GM12878 (cell line): ENCODE measurements at regions not wholly inside any gene's neighbourhood (a gene's known extent, or its start where the extent isn't known, plus 50 kb on each side); places are given as distances from the start of the nearest gene placed in this dataset.

Source experiments
- ATAC-seq: fragments of 200-7000 bp; cut with Tn5 transposase; 3 replicates; pipeline ENCODE4 v1.9.1; 2020; ENCODE audit warnings: mild to moderate bottlenecking, moderate library complexity
- BruUV-seq: library from RNA; stranded (reverse); fragments of 400-500 nt; replicated peaks from 2 replicates; lab custom pipeline; 2021; lab: Mats Ljungman, UMichigan
- CTCF ChIA-PET: fragments of 300-600 bp; sonication (Branson Sonifier 250); formaldehyde crosslinking; extraction: SDS; loops from one replicate; lab custom pipeline; 2021; ENCODE audit warnings: inconsistent platforms; lab: Yijun Ruan, JAX
- POLR2A ChIA-PET: fragments of 350-600 bp; formaldehyde crosslinking; extraction: SDS; loops from one replicate; lab custom pipeline; 2021; ENCODE audit warnings: inconsistent platforms; lab: Charles Lee
- RAD21 ChIA-PET: fragments of 300-600 bp; sonication (Branson Sonifier 250); formaldehyde crosslinking; loops from one replicate; lab custom pipeline; 2023; ENCODE audit warnings: antibody characterized with exemption; ENCODE audit not compliant: unreplicated experiment; lab: Charles Lee
- SMC1A ChIA-PET: fragments of 300-600 bp; sonication (Branson Sonifier 250); formaldehyde crosslinking; loops from one replicate; lab custom pipeline; 2023; ENCODE audit not compliant: unreplicated experiment, uncharacterized antibody; lab: Charles Lee
- DNase-seq: peaks from one replicate; pipeline ENCODE4 v3.0.0-alpha.2; 2011; ENCODE audit warnings: low read depth, low spot score
- FAIRE-seq: peaks from 3 replicates; lab custom pipeline; 2011; peaks lifted over from hg19 to GRCh38; lab: Jason Lieb, UNC
- H2AFZ ChIP-seq: 2 replicates; pipeline ENCODE4 v1.6.0; 2011; ENCODE audit warnings: low read depth, low read length, control low read depth; ENCODE audit not compliant: control insufficient read depth
- H3K27ac ChIP-seq: 2 replicates; pipeline ENCODE4 v1.5.1; 2011; ENCODE audit warnings: control low read depth; ENCODE audit not compliant: control insufficient read depth, insufficient read depth
- H3K27me3 ChIP-seq, 2 experiments: replicated peaks in 1 of 2; 2 replicates each; pipeline versions ENCODE4 v1.6.0 to v1.6.1; 2011; ENCODE audit warnings: low read length in 1 of 2; ENCODE audit not compliant: control insufficient read depth in 2 of 2, insufficient read depth in 2 of 2
- H3K36me3 ChIP-seq, 2 experiments: 2 replicates each; pipeline ENCODE4 v1.5.1; 2011; ENCODE audit warnings: low read length in 1 of 2; ENCODE audit not compliant: control insufficient read depth in 2 of 2, insufficient read depth in 2 of 2
- H3K4me1 ChIP-seq: 2 replicates; pipeline ENCODE4 v1.6.1; 2011; ENCODE audit warnings: mild to moderate bottlenecking, low read length, moderate library complexity, mixed read lengths; ENCODE audit not compliant: control insufficient read depth, insufficient read depth
- H3K4me2 ChIP-seq: 2 replicates; pipeline ENCODE4 v1.6.0; 2011; ENCODE audit warnings: control low read depth; ENCODE audit not compliant: control insufficient read depth, insufficient read depth
- H3K4me3 ChIP-seq: fragments of 200-600 bp; sonication (generic); 2 replicates; pipeline ENCODE4 v1.5.1; 2016
- H3K79me2 ChIP-seq: 2 replicates; pipeline ENCODE4 v1.6.0; 2011; ENCODE audit warnings: low read length; ENCODE audit not compliant: control insufficient read depth, insufficient read depth
- H3K9ac ChIP-seq: 2 replicates; pipeline ENCODE4 v1.8.0; 2011; ENCODE audit warnings: low read length, control low read depth, mixed read lengths; ENCODE audit not compliant: control insufficient read depth, insufficient read depth
- H3K9me3 ChIP-seq: replicated peaks from 3 replicates; pipeline ENCODE4 v1.5.1; 2011; ENCODE audit warnings: mild to moderate bottlenecking, low read length; ENCODE audit not compliant: control insufficient read depth, insufficient read depth
- H4K20me1 ChIP-seq: 2 replicates; pipeline ENCODE4 v1.6.0; 2011; ENCODE audit not compliant: control insufficient read depth, insufficient read depth
- DPF2 ChIP-seq: fragments of 450-650 bp; IDR thresholded peaks from 2 replicates; pipeline ENCODE4 v1.6.1; 2017; ENCODE audit warnings: mild to moderate bottlenecking
- EGR1 ChIP-seq, 2 experiments: IDR thresholded peaks; 1 replicate in 1 of 2; 2 replicates in 1 of 2; pipeline ENCODE4 v1.6.1; 2011 to 2012; ENCODE audit warnings: low read depth in 2 of 2, low read length in 2 of 2, borderline replicate concordance in 1 of 2, mild to moderate bottlenecking in 1 of 2, moderate library complexity in 1 of 2
- HDGF ChIP-seq: fragments of 450-650 bp; IDR thresholded peaks from 2 replicates; pipeline ENCODE4 v1.6.1; 2016; ENCODE audit warnings: antibody characterized with exemption
- IRF4 ChIP-seq: IDR thresholded peaks from 2 replicates; pipeline ENCODE4 v1.6.1; 2011; ENCODE audit warnings: low read depth, low read length
- MXI1 ChIP-seq: fragments of 150-350 bp; IDR thresholded peaks from 2 replicates; pipeline ENCODE4 v1.6.1; 2011; ENCODE audit warnings: low read depth, mild to moderate bottlenecking, inconsistent platforms, low read length, improper control_type of control experiment
- NR2F1 ChIP-seq: fragments of 450-650 bp; conservative IDR thresholded peaks from 2 replicates; pipeline ENCODE4 v1.6.1; 2017; ENCODE audit warnings: mild to moderate bottlenecking
- PML ChIP-seq: IDR thresholded peaks from 2 replicates; pipeline ENCODE4 v1.6.1; 2012; ENCODE audit warnings: low read length, inconsistent platforms
- SRF ChIP-seq, 2 experiments: IDR thresholded peaks; 2 replicates each; pipeline ENCODE4 v1.6.1; 2011; ENCODE audit warnings: low read depth in 2 of 2, low read length in 2 of 2, mild to moderate bottlenecking in 1 of 2, moderate library complexity in 1 of 2
- TCF12 ChIP-seq: IDR thresholded peaks from 2 replicates; pipeline ENCODE4 v1.6.1; 2011; ENCODE audit warnings: low read depth, mild to moderate bottlenecking, low read length
- in situ Hi-C: fragments of 300-500 bp; cut with MboI; formaldehyde crosslinking; loops from 9 replicates; pipeline ENCODE4 v1.14.3; 2018; ENCODE audit warnings: mixed read lengths
- intact Hi-C: fragments of 100-400 bp; cut with micrococcal nuclease; formaldehyde crosslinking; loops from one replicate; pipeline ENCODE4 v1.14.2; 2022; ENCODE audit not compliant: unreplicated experiment
- TF ChIP-seq, protein P1 (sequence below): fragments of 450-650 bp; IDR thresholded peaks from 2 replicates; pipeline ENCODE4 v1.6.1; 2014; ENCODE audit warnings: mild to moderate bottlenecking
- TF ChIP-seq, protein P2 (sequence below): fragments of 450-650 bp; IDR thresholded peaks from 2 replicates; pipeline ENCODE4 v1.6.1; 2017; ENCODE audit warnings: mild to moderate bottlenecking, moderate library complexity

DNA sequence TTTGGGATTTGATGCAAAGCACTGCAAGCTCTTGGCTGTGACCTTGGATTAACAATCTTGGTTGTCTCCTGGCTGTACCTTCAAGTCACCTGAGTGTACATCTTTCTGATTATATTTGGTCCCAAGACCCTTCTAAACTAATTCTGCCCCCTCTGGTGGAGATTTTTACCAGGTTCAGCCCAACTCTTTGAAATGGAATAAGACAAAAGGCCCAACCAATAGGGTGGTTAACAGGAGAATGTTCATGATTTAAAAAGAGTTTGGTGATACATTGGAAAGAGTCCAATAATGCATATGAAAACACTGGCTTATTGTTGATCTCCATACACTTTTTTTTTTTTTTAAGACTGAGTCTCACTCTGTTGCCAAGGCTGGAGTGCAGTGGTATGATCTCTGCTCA, 77.5 kb upstream of the CD83 start:
- Histone ChIP-seq H3K27ac (no peak overlapping the region), H3K27me3 (no peaks in the 10 kb centered on the region; a peak in 1 of 4 replicates), H3K9me3 (no peaks in the 10 kb centered on the region), H3K9ac (no peak overlapping the region), H3K4me1 (peaks cover 14% of the 10 kb centered on the region), H4K20me1 (no peaks in the 10 kb centered on the region), H2AFZ (no peak overlapping the region), H3K4me3 (no peak overlapping the region), H3K36me3 (no peaks in the 10 kb centered on the region), H3K79me2 (no peaks in the 10 kb centered on the region), H3K4me2 (no peak overlapping the region)
- intact Hi-C loops = loop anchor here (5.0 kb wide), 1 partner anchor 243 kb away; no protein-coding TSS in a partner anchor
- RAD21 ChIA-PET = interaction anchor here (1.7 kb wide), 1 partner anchor 27 kb away, joined by 6 read pairs; no protein-coding TSS in a partner anchor
- CTCF ChIA-PET = interaction anchor here (0.8 to 2.9 kb wide), 9 partner anchors 14 to 244 kb away, joined by 3 to 7 read pairs (median 4); no protein-coding TSS in a partner anchor
- BruUV-seq = no TSS peak
- in situ Hi-C loops = no loop called here
- no peak for DNase-seq
- FAIRE-seq = no peak
- no peak for ATAC-seq
- SMC1A ChIA-PET = interaction anchor here (1.2 to 1.4 kb wide), 2 partner anchors 105 to 107 kb away, joined by 3 to 4 read pairs; no protein-coding TSS in a partner anchor
- POLR2A ChIA-PET = no interaction called here
- TF ChIP-seq SRF (IDR thresholded peaks at IDR 0.05; ENCODE audit: low read depth in 2 of 2, low read length in 2 of 2) (no peak), HDGF (no peak), EGR1 (IDR thresholded peaks at IDR 0.05; ENCODE audit: borderline replicate concordance in 1 of 2, low read depth in 2 of 2, low read length in 2 of 2) (no peak), TCF12 (no peak), IRF4 (no peak), NR2F1 (no peak), MXI1 (no peak), DPF2 (no peak), PML (no peak)
- TF ChIP-seq, protein P1, sequence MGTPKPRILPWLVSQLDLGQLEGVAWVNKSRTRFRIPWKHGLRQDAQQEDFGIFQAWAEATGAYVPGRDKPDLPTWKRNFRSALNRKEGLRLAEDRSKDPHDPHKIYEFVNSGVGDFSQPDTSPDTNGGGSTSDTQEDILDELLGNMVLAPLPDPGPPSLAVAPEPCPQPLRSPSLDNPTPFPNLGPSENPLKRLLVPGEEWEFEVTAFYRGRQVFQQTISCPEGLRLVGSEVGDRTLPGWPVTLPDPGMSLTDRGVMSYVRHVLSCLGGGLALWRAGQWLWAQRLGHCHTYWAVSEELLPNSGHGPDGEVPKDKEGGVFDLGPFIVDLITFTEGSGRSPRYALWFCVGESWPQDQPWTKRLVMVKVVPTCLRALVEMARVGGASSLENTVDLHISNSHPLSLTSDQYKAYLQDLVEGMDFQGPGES = no peak
- TF ChIP-seq, protein P2, sequence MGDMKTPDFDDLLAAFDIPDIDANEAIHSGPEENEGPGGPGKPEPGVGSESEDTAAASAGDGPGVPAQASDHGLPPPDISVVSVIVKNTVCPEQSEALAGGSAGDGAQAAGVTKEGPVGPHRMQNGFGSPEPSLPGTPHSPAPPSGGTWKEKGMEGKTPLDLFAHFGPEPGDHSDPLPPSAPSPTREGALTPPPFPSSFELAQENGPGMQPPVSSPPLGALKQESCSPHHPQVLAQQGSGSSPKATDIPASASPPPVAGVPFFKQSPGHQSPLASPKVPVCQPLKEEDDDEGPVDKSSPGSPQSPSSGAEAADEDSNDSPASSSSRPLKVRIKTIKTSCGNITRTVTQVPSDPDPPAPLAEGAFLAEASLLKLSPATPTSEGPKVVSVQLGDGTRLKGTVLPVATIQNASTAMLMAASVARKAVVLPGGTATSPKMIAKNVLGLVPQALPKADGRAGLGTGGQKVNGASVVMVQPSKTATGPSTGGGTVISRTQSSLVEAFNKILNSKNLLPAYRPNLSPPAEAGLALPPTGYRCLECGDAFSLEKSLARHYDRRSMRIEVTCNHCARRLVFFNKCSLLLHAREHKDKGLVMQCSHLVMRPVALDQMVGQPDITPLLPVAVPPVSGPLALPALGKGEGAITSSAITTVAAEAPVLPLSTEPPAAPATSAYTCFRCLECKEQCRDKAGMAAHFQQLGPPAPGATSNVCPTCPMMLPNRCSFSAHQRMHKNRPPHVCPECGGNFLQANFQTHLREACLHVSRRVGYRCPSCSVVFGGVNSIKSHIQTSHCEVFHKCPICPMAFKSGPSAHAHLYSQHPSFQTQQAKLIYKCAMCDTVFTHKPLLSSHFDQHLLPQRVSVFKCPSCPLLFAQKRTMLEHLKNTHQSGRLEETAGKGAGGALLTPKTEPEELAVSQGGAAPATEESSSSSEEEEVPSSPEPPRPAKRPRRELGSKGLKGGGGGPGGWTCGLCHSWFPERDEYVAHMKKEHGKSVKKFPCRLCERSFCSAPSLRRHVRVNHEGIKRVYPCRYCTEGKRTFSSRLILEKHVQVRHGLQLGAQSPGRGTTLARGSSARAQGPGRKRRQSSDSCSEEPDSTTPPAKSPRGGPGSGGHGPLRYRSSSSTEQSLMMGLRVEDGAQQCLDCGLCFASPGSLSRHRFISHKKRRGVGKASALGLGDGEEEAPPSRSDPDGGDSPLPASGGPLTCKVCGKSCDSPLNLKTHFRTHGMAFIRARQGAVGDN = no peak
